GM18858 (cell line): ENCODE measurements at regions not wholly inside any gene's neighbourhood (a gene's known extent, or its start where the extent isn't known, plus 50 kb on each side); places are given as distances from the start of the nearest gene placed in this dataset.

Experiments
- ATAC-seq: cut with Tn5 transposase; IDR thresholded peaks from one replicate; pipeline ENCODE4 v1.9.1; 2021; ENCODE audit not compliant: unreplicated experiment

- ATAC-seq: no peak
These were observed 73.9 kb upstream of the HK2 start for GRCh38 chr2:74759986-74760385.

- ATAC-seq: no peak
These were observed 72.9 kb upstream of the HK2 start for GRCh38 chr2:74760875-74761630.

- no peak for ATAC-seq
These were observed 71.1 kb upstream of the HK2 start for GRCh38 chr2:74762789-74763188.

GRCh38 chr2:74763962-74764428, 69.9 kb upstream of the HK2 start:
- no peak for ATAC-seq

GRCh38 chr2:74764429-74765272, 69.3 kb upstream of the HK2 start:
- no peak for ATAC-seq

- ATAC-seq: no peak
These were observed 67.1 kb upstream of the HK2 start for GRCh38 chr2:74766780-74767179.

- ATAC-seq: no peak
These were observed 66.3 kb upstream of the HK2 start for GRCh38 chr2:74767618-74768017.

- ATAC-seq: no peak
These were observed 65.5 kb upstream of the HK2 start for GRCh38 chr2:74768401-74768914.

- ATAC-seq: no peak
These were observed 61.9 kb upstream of the HK2 start for GRCh38 chr2:74772046-74772445.

GRCh38 chr2:74777161-74777900, 56.6 kb upstream of the HK2 start:
- ATAC-seq: peak; percentile 67

GRCh38 chr2:74778381-74779264, 55.3 kb upstream of the HK2 start:
- ATAC-seq: no peak

- ATAC-seq: no peak
These were observed 54.7 kb upstream of the HK2 start for GRCh38 chr2:74779265-74779558.

GRCh38 chr2:74779587-74780135, 54.3 kb upstream of the HK2 start:
- ATAC-seq: no peak
